Adipocyte (in vitro differentiated cells): ENCODE measurements at regions not wholly inside any gene's neighbourhood (a gene's known extent, or its start where the extent isn't known, plus 50 kb on each side); places are given as distances from the start of the nearest gene placed in this dataset.
A peak's percentile ranks its signal among the peaks of the same experiment; 100 is the strongest.

Experiments used
- DNase-seq: peaks from one replicate; pipeline ENCODE4 v3.0.0-alpha.2; 2015; ENCODE audit warnings: low read depth
- H3K27me3 ChIP-seq: replicated peaks from 2 replicates; pipeline ENCODE4 v1.7.0; 2013; ENCODE audit warnings: mild to moderate bottlenecking, low read length, moderate library complexity; ENCODE audit not compliant: control insufficient read depth, insufficient read depth
- H3K36me3 ChIP-seq: 2 replicates; pipeline ENCODE4 v1.7.0; 2013; ENCODE audit warnings: low read length, mild to moderate bottlenecking, moderate library complexity; ENCODE audit not compliant: control insufficient read depth, insufficient read depth, severe bottlenecking
- H3K4me1 ChIP-seq: 2 replicates; pipeline ENCODE4 v1.7.0; 2013; ENCODE audit warnings: mild to moderate bottlenecking, low read length, moderate library complexity; ENCODE audit not compliant: control insufficient read depth, insufficient read depth
- H3K4me3 ChIP-seq: 2 replicates; pipeline ENCODE4 v1.7.0; 2013; ENCODE audit warnings: mild to moderate bottlenecking, low read length, moderate library complexity
- H3K9ac ChIP-seq: 2 replicates; pipeline ENCODE4 v1.7.0; 2013; ENCODE audit warnings: mild to moderate bottlenecking, low read length, moderate library complexity
- H3K9me3 ChIP-seq: 2 replicates; pipeline ENCODE4 v1.7.0; 2013; ENCODE audit warnings: mild to moderate bottlenecking, low read length, moderate library complexity; ENCODE audit not compliant: control insufficient read depth

DNA sequence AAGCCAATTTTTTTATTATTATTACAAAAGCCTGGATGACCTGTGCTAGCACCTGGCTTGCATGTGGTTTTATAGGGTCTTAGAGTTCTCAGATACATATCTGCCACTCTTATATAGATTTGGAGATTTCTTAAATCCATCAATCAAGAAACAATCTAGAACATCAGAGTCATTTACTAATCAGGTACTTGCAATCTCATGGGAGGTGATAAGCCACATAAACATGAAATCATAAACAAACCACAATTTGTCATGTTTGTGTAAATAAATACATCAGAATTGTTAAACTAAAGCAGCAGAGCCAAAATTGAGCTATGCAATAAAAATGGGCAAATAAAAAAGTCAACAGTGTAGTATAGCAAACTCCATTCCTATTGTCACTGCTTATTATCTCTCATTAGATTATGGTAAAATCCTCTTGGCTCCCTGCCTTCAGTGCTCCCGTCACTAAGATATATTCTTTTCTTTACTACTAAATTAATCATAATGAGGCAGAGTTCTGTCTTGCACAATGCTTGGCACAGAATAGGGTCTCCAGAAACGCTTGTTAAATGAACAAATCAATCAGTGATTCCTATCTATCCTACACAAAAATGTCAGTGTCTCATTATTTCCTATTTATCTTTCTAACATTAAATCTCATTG lies 108.7 kb upstream of the TTC29 start:
- H3K36me3 ChIP-seq, result no peaks in the 10 kb centered on the region
- H3K9ac ChIP-seq, result no peak overlapping the region
- no peaks in the 10 kb centered on the region for H3K27me3 ChIP-seq
- DNase-seq, result peak; percentile 82
- peaks cover 33% of the 10 kb centered on the region for H3K4me1 ChIP-seq
- H3K4me3 ChIP-seq, result no peak overlapping the region
- H3K9me3 ChIP-seq, result no peaks in the 10 kb centered on the region

DNA sequence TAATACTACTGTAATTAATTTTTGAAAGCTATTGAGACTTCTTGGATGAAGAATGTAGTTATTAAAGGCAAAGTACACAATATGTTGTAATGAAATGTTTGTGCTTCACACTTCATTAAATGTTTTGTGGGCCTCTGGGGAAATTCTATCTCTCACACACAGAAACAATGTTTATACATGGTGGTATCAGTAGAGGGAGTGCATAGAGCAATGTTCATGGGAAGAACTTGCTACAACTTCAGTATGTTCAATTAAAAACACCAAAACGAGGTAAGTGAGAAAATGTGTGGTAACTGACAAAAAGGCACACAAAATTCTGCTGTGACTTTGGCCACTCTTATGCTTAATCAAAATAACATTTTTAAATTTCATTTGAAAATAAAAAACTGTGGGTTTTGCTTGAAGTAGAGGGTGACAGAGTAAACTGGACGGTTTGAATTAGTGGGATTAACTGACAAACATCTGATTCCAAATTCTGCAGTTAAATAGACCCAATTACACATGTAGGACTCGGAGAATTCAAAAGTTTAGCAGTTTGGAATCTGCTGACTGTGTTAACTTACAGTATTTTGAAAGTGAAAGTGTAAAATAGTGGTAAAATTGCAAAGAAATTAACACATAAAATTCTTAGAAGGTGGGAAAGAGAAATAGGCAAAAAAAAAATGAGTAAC lies 111.4 kb upstream of the TTC29 start:
- peak overlapping the region; percentile 78 for H3K4me3 ChIP-seq
- DNase-seq, result peak; percentile 55
- H3K9ac ChIP-seq, result peak overlapping the region; percentile 80
- no peaks in the 10 kb centered on the region for H3K27me3 ChIP-seq
- H3K36me3 ChIP-seq, result no peaks in the 10 kb centered on the region
- H3K9me3 ChIP-seq, result no peaks in the 10 kb centered on the region
- H3K4me1 ChIP-seq, result peaks cover 40% of the 10 kb centered on the region

DNA sequence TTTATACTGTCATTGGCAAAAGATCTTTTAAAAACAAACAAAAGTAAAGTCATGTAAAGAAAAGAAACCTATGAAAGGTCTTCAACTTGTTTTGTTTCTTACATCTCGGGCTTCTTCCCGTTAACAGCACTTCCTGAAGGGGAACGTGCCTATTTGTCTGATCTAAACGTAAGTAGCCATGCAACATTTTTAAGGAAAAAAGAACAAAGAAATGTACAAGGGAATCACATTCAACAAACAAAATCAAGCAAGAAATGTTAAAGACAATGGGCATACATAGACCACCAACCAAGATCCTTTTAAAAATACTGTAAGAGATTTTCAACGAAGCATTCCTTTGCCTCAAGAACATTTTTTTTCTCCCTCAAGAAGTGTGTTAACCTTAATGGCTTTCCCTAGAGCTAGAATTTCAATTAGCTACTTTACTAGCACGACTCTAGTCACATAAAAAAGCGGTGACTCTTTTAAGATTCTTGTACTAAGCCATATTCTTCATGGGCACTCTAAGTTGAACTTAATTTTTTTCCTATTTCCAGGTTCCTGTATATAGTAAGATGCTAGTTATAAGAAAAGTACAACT lies 112.0 kb upstream of the TTC29 start:
- no peaks in the 10 kb centered on the region for H3K9me3 ChIP-seq
- peak overlapping the region; percentile 78 for H3K4me3 ChIP-seq
- DNase-seq, result peak; percentile 58
- H3K36me3 ChIP-seq, result no peaks in the 10 kb centered on the region
- H3K27me3 ChIP-seq, result no peaks in the 10 kb centered on the region
- H3K4me1 ChIP-seq, result peaks cover 40% of the 10 kb centered on the region
- peak overlapping the region; percentile 80 for H3K9ac ChIP-seq

DNA sequence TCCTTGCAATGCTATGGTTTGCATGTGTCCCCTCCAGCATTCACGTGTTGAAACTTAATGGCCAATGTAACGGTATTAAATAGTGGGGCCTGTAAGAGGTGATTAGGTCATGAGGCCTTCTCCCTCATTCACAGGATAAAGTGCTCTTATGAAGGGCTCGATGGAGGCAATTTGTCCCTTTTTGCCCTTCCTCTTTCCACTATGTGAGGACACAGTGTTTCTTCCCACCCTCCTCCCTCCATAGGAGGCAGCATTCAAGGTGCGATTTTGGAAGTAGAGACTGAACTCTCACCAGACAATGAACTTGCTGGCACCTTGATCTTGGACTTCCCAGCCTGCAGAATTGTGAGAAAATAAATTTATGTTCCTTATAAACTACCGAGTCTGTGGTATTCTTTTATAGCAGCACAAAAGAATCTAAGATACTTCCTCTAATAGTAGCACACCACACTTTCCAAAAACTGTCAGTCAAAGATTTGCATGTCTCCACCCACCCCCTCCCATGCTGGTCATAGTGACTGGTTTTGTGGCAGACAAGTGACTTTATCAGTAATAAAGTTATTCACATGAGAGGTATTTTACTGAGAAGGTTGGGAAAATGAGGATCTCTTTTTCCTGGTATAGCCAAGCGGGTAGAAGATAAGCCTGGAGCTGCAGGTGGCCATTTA lies 113.5 kb upstream of the TTC29 start:
- DNase-seq, result no peak
- no peaks in the 10 kb centered on the region for H3K36me3 ChIP-seq
- H3K9me3 ChIP-seq, result no peaks in the 10 kb centered on the region
- peak overlapping the region; percentile 15 for H3K4me3 ChIP-seq
- peaks cover 40% of the 10 kb centered on the region for H3K4me1 ChIP-seq
- no peaks in the 10 kb centered on the region for H3K27me3 ChIP-seq
- peak overlapping the region; percentile 34 for H3K9ac ChIP-seq

DNA sequence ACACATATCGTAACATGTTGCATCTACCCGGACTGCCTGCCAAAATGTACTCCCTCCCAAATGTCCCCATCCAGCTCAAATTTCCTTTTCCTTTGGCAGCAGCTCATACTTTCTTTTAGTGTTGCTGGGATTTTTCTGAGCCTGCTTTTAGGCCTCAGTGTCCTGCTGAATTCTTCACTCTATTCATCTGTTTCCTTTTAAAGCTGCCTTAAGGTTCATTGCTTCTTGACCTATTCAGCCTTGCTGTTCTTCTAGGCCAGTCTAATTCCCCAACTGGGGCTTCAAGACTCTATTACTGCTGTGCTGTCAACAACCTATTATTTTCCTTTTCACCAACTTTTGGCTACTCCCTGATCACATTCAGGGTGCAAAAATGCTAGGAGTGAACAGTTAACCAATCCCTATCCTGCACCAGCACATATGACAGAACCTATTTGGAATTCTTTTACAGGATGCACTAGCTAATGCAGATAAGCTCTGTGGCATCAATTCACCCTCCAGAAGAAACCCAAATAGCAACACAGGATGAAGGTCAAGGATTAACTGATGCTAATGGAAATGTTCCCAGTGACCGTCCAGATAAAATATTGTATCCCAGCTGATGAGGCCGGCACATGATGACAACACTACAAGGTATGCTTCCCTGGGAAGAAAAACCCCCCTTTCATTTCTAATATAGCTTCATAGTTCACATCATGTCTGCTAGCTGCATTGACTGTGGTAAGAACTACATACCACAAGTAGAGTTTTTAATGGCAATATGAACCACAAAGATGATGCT lies 114.7 kb upstream of the TTC29 start:
- Histone ChIP-seq H3K9me3 (no peaks in the 10 kb centered on the region), H3K4me3 (peak overlapping the region; percentile 15), H3K36me3 (no peaks in the 10 kb centered on the region), H3K9ac (peak overlapping the region; percentile 6), H3K4me1 (peaks cover 40% of the 10 kb centered on the region), H3K27me3 (no peaks in the 10 kb centered on the region)
- peak; percentile 91 for DNase-seq

DNA sequence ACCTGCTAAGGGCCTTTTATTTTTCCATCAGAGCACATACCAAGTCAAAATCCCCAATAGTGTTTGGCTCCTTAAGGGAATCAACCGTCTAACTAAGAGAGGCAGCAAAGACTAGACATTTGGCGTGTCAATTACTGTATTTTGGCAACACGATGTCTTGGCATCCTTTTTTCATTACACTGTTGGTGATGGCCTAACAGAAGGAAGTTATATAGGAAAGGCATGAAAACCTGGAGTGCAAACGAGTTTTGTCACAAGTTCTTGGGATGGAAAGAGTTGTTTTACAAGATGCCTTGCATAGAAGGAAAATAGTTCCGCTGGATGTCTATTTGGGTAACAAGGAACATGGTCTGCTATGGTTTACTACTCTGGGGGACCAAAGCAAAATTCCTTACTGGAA lies 119.2 kb upstream of the TTC29 start:
- DNase-seq, result no peak
- H3K9me3 ChIP-seq, result peaks cover 6% of the 10 kb centered on the region
- H3K36me3 ChIP-seq, result no peaks in the 10 kb centered on the region
- no peak overlapping the region for H3K4me3 ChIP-seq
- peaks cover 14% of the 10 kb centered on the region for H3K4me1 ChIP-seq
- H3K9ac ChIP-seq, result no peak overlapping the region
- H3K27me3 ChIP-seq, result no peaks in the 10 kb centered on the region

DNA sequence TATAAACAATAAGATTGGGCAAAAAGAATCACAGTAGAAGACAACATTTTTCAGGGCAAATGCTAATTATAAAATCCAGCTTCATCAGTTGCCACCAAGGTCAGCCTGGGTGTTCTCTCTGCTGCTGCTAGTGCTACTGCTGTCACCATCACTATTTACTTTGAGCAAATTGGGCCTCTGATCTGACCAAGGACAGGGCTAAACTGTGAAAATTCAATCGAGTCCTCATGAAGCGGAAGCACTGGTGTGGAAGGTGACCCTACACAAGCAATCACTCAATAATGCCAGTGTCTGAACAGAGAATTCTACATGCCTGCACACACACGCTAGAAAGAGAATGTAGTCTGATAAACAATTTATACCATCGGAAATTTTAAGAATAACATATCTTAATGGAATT lies 122.9 kb upstream of the TTC29 start:
- H3K36me3 ChIP-seq, result no peaks in the 10 kb centered on the region
- H3K4me1 ChIP-seq, result no peaks in the 10 kb centered on the region
- peaks cover 6% of the 10 kb centered on the region for H3K9me3 ChIP-seq
- DNase-seq, result no peak
- H3K4me3 ChIP-seq, result no peak overlapping the region
- no peaks in the 10 kb centered on the region for H3K27me3 ChIP-seq
- no peak overlapping the region for H3K9ac ChIP-seq

DNA sequence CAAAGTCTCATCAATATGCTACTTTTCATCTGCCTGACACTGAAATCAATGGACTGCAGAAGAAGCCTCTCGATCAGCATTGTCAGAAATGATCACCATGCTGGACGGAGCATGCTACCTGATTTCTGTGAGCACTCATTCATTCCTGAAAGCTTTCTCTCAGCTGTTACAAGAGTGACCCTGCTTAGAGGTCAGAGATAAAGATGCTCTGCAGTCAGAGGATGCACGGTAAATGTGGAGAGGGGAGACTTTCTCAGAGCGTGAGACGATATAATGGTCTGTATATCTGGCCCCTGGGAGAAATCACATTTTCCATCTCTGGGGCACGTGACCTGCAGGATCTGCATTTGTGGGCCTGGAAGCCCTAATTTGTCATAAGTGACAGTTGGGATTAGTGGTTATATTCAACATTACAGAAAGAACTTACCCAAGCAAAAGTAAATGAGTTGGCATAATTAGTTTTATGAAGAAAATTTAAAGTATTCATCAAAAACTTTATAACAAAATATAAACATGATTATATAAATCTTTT lies 125.6 kb upstream of the TTC29 start:
- H3K4me1 ChIP-seq, result no peaks in the 10 kb centered on the region
- peaks cover 6% of the 10 kb centered on the region for H3K9me3 ChIP-seq
- no peaks in the 10 kb centered on the region for H3K36me3 ChIP-seq
- DNase-seq, result no peak
- no peak overlapping the region for H3K4me3 ChIP-seq
- H3K9ac ChIP-seq, result no peak overlapping the region
- H3K27me3 ChIP-seq, result no peaks in the 10 kb centered on the region

DNA sequence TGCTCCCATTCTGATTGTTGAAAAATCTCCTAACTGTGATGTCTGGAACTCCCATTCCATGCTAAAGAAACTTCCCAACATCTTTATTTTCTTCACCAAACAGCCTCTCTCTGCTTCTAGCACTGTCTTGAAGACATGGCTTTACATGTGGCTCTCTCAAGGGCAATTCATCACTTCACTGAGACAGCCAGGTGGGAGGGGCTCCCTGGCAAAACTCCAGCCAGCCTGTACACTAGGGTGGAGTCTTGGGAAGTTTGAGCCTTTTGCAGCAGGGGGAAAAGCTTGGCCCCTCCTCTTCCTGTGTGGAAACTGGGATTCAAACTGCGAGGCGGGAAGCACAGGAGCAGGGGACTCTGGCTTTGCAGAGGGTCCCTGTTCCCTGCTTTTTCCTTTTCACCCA lies 130.5 kb upstream of the TTC29 start:
- Histone ChIP-seq H3K4me3 (no peak overlapping the region), H3K36me3 (no peaks in the 10 kb centered on the region), H3K4me1 (peaks cover 19% of the 10 kb centered on the region), H3K27me3 (no peaks in the 10 kb centered on the region), H3K9me3 (no peaks in the 10 kb centered on the region), H3K9ac (no peak overlapping the region)
- DNase-seq, result no peak

DNA sequence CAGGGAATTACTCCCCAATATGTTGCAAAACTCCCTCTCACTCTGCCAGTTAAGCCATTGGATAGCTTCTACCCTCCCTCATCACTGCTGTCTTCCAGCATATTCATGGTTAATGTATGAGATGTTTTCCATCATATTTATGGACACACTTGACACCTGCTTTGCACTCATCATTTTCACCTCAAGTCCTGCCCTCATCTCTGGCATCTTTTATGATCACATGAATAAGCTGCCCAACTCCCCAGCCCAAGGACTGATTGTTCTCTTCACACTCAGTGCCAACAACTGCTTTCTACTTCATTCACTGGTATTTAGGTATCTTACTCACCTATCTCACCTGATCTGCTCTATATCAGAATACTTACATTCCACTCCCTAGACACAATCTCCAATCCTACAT lies 131.1 kb upstream of the TTC29 start:
- H3K4me3 ChIP-seq, result no peak overlapping the region
- H3K4me1 ChIP-seq, result peaks cover 19% of the 10 kb centered on the region
- H3K9ac ChIP-seq, result no peak overlapping the region
- DNase-seq, result no peak
- no peaks in the 10 kb centered on the region for H3K36me3 ChIP-seq
- no peaks in the 10 kb centered on the region for H3K27me3 ChIP-seq
- no peaks in the 10 kb centered on the region for H3K9me3 ChIP-seq
